WTC11 (cell line): ENCODE measurements at regions not wholly inside any gene's neighbourhood (a gene's known extent, or its start where the extent isn't known, plus 50 kb on each side); places are given as distances from the start of the nearest gene placed in this dataset.

ENCODE experiments used
- ATAC-seq: fragments of 200-7000 bp; cut with Tn5 transposase; 2 replicates; pipeline ENCODE4 v1.10.0; 2021; ENCODE audit warnings: mild to moderate bottlenecking, moderate library complexity
- CTCF ChIA-PET: fragments of 300-600 bp; sonication (Branson Sonifier 250); formaldehyde crosslinking; loops from one replicate; lab custom pipeline; 2021; ENCODE audit warnings: antibody characterized with exemption; lab: Charles Lee
- POLR2A ChIA-PET: fragments of 350-600 bp; sonication (Branson Sonifier 250); formaldehyde crosslinking; loops from one replicate; lab custom pipeline; 2021; ENCODE audit warnings: antibody characterized with exemption; lab: Charles Lee
- DNase-seq: peaks from one replicate; pipeline ENCODE4 v3.0.0; 2021; ENCODE audit warnings: low spot score
- H3K27ac Mint-ChIP-seq: 2 replicates; pipeline ENCODE4 v1.8.0; 2021; ENCODE audit warnings: mixed read lengths
- H3K27me3 Mint-ChIP-seq: 2 replicates; pipeline ENCODE4 v1.8.0; 2021; ENCODE audit warnings: low read depth, mild to moderate bottlenecking, moderate library complexity, mixed read lengths
- H3K36me3 Mint-ChIP-seq: 2 replicates; pipeline ENCODE4 v1.8.0; 2021; ENCODE audit warnings: mixed read lengths
- H3K4me1 Mint-ChIP-seq: 2 replicates; pipeline ENCODE4 v1.8.0; 2022; ENCODE audit warnings: mixed read lengths
- H3K4me3 Mint-ChIP-seq: 2 replicates; pipeline ENCODE4 v1.8.0; 2021; ENCODE audit warnings: mild to moderate bottlenecking, moderate library complexity, mixed read lengths
- H3K9me3 Mint-ChIP-seq: 2 replicates; pipeline ENCODE4 v1.8.0; 2021; ENCODE audit warnings: mixed read lengths
- FOXP1 ChIP-seq: sonication (generic); formaldehyde crosslinking; IDR thresholded peaks from 2 replicates; pipeline ENCODE4 v1.8.0; 2022; ENCODE audit warnings: missing genetic modification reagents, mild to moderate bottlenecking, moderate library complexity, borderline replicate concordance
- GRHL2 ChIP-seq: fragments of 250-450 bp; sonication (Bioruptor Pico); IDR thresholded peaks from 2 replicates; pipeline ENCODE4 v1.8.0; 2022; ENCODE audit warnings: mild to moderate bottlenecking, moderate library complexity; ENCODE audit not compliant: insufficient replicate concordance, severe bottlenecking
- HMGA2 ChIP-seq: fragments of 250-450 bp; sonication (Bioruptor Pico); IDR thresholded peaks from 2 replicates; pipeline ENCODE4 v1.4.0; 2021; ENCODE audit warnings: mild to moderate bottlenecking, moderate library complexity
- NFE2L1 ChIP-seq: sonication (generic); formaldehyde crosslinking; IDR thresholded peaks from 2 replicates; pipeline ENCODE4 v1.8.1; 2023; ENCODE audit warnings: missing genetic modification reagents
- NR2C2 ChIP-seq: sonication (generic); formaldehyde crosslinking; IDR thresholded peaks from 2 replicates; pipeline ENCODE4 v1.8.0; 2022; ENCODE audit warnings: mild to moderate bottlenecking, missing genetic modification reagents
- OVOL2 ChIP-seq: fragments of 250-450 bp; sonication (Bioruptor Pico); IDR thresholded peaks from 2 replicates; pipeline ENCODE4 v1.9.0; 2021; ENCODE audit warnings: mild to moderate bottlenecking, borderline replicate concordance
- PRRX2 ChIP-seq: fragments of 250-450 bp; sonication (Bioruptor Pico); IDR thresholded peaks from 2 replicates; pipeline ENCODE4 v1.8.0; 2021; ENCODE audit warnings: mild to moderate bottlenecking
- SMAD3 ChIP-seq: sonication (generic); formaldehyde crosslinking; IDR thresholded peaks from 2 replicates; pipeline ENCODE4 v1.8.0; 2022; ENCODE audit warnings: missing genetic modification reagents, mild to moderate bottlenecking, borderline replicate concordance
- SMAD4 ChIP-seq: sonication (generic); formaldehyde crosslinking; IDR thresholded peaks from 2 replicates; pipeline ENCODE4 v1.8.0; 2022; ENCODE audit warnings: mild to moderate bottlenecking, missing genetic modification reagents
- SP1 ChIP-seq: sonication (generic); formaldehyde crosslinking; conservative IDR thresholded peaks from 2 replicates; pipeline ENCODE4 v1.8.1; 2022; ENCODE audit warnings: missing genetic modification reagents
- ZNF121 ChIP-seq: sonication (generic); formaldehyde crosslinking; IDR thresholded peaks from 2 replicates; pipeline ENCODE4 v1.8.0; 2023; ENCODE audit warnings: missing genetic modification reagents
- ZNF232 ChIP-seq: sonication (generic); formaldehyde crosslinking; IDR thresholded peaks from 2 replicates; pipeline ENCODE4 v1.8.0; 2022; ENCODE audit warnings: mild to moderate bottlenecking, missing genetic modification reagents
- TF ChIP-seq, protein P1 (sequence below): sonication (generic); formaldehyde crosslinking; IDR thresholded peaks from 2 replicates; pipeline ENCODE4 v1.8.0; 2022; ENCODE audit warnings: mild to moderate bottlenecking, missing genetic modification reagents
- TF ChIP-seq, protein P2 (sequence below): sonication (generic); formaldehyde crosslinking; IDR thresholded peaks from 2 replicates; pipeline ENCODE4 v1.8.1; 2022; ENCODE audit warnings: mild to moderate bottlenecking, missing genetic modification reagents, moderate library complexity, borderline replicate concordance
- TF ChIP-seq, protein P3 (sequence below): sonication (generic); formaldehyde crosslinking; conservative IDR thresholded peaks from 2 replicates; pipeline ENCODE4 v1.8.1; 2023; ENCODE audit warnings: mild to moderate bottlenecking, low read depth, missing genetic modification reagents, moderate library complexity
- TF ChIP-seq, protein P4 (sequence below): sonication (generic); formaldehyde crosslinking; IDR thresholded peaks from 2 replicates; pipeline ENCODE4 v1.8.1; 2022; ENCODE audit warnings: low read depth, missing genetic modification reagents, borderline replicate concordance
- TF ChIP-seq, protein P5 (sequence below): sonication (generic); formaldehyde crosslinking; IDR thresholded peaks from 2 replicates; pipeline ENCODE4 v1.8.0; 2023; ENCODE audit warnings: missing genetic modification reagents, mild to moderate bottlenecking, borderline replicate concordance
- TF ChIP-seq, protein P6 (sequence below): sonication (generic); formaldehyde crosslinking; IDR thresholded peaks from 2 replicates; pipeline ENCODE4 v1.8.1; 2022; ENCODE audit warnings: mild to moderate bottlenecking, moderate library complexity, missing genetic modification reagents

DNA sequence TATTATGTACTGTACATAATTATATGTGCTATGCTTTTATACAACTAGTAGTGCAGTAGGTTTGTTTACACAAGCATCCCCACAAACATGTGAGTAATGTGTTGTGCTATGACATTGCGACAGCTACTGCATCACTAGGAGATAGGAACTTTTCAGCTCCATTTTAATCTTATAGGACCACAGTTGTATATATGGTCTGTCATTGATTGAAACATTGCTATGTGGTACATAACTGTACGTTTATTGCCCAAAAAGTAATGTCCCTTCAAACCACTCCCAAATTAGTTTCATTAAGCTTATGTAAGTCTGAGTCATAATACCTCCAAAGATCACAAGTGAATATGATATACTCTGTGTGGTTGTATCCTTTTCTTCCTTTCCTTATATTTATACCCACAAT lies 183.2 kb upstream of the POT1 start:
- Mint-ChIP-seq H3K4me3 (no peak overlapping the region), H3K27me3 (peaks cover 11% of the 10 kb centered on the region), H3K36me3 (peaks cover 14% of the 10 kb centered on the region), H3K4me1 (no peaks in the 10 kb centered on the region), H3K27ac (no peak overlapping the region), H3K9me3 (peaks cover 24% of the 10 kb centered on the region)
- ChIA-PET POLR2A (no interaction called here), CTCF (no interaction called here)
- ATAC-seq = no peak
- TF ChIP-seq SMAD4 (CRISPR knock-in tag) (no peak), HMGA2 (no peak)
- no peak for DNase-seq

DNA sequence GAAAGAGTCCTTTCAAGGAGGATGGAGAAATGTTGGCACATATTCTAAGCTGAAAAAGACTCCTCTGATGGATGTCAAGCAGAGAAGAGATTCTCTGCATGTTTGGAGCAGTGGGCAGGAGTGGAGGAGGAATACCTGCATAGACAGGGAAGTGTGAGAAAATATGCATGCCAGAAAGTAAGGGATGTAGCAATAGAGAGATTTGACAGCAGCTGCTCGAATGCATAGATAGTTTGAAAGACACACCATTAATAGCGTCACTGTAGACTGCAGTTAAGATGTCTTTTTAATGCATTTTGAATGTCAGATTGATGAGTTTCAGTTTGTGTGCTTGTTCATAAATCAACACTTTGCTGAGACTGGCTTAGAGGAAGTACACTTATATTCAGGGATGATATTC lies 169.9 kb upstream of the POT1 start:
- no peak for TF ChIP-seq GRHL2 (CRISPR knock-in tag)
- no peak for TF ChIP-seq SMAD3 (CRISPR knock-in tag)
- no peak for TF ChIP-seq PRRX2 (CRISPR knock-in tag)
- TF ChIP-seq, protein P1, sequence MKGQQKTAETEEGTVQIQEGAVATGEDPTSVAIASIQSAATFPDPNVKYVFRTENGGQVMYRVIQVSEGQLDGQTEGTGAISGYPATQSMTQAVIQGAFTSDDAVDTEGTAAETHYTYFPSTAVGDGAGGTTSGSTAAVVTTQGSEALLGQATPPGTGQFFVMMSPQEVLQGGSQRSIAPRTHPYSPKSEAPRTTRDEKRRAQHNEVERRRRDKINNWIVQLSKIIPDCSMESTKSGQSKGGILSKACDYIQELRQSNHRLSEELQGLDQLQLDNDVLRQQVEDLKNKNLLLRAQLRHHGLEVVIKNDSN (CRISPR knock-in tag) = no peak
- TF ChIP-seq NFE2L1 (CRISPR knock-in tag) = no peak
- TF ChIP-seq ZNF121 (CRISPR knock-in tag) = no peak
- Mint-ChIP-seq H3K27me3 (peaks cover 41% of the 10 kb centered on the region), H3K4me3 (no peak overlapping the region), H3K27ac (no peak overlapping the region), H3K9me3 (peaks cover 8% of the 10 kb centered on the region; the same call in 1 of the 2 replicates), H3K4me1 (peaks cover 8% of the 10 kb centered on the region), H3K36me3 (no peaks in the 10 kb centered on the region)
- ChIA-PET CTCF (no interaction called here), POLR2A (interaction anchor here (1.0 to 1.4 kb wide), 2 partner anchors 9 to 12 kb away, joined by 3 to 4 read pairs; no protein-coding TSS in a partner anchor)
- DNase-seq (no peak), ATAC-seq (no peak)

DNA sequence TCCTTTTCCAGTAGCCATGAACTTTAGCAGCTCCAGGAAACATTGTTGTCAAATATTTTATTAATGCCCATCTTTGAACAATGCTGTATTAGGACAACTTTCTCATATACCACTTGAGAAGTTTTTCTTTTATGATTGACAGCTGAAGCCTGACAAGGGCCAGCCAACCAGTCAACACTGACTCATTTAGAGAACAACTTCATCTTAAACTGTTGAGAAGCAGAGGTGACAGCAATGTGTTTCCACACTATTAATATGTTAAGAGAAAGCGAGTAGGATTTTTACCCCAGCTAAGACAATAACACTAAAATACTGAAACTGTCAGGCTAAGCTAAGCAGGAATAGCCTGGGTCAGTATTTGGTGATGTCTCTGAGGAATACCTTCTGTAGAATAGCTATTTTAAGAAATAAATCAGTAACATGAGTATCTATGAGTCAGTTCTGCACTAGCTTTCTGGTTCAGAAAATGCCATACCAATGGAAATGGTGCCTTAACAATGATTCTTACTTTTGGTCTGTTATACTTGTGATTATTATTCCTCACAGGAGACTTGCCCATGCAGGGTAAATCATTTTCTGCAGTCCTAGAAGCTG lies 168.8 kb upstream of the POT1 start:
- CTCF ChIA-PET = no interaction called here
- POLR2A ChIA-PET = no interaction called here
- ATAC-seq (no peak), DNase-seq (no peak)
- H3K4me1 Mint-ChIP-seq = peaks cover 12% of the 10 kb centered on the region
- no peak overlapping the region for H3K4me3 Mint-ChIP-seq
- no peaks in the 10 kb centered on the region for H3K36me3 Mint-ChIP-seq
- H3K27me3 Mint-ChIP-seq = peaks cover 48% of the 10 kb centered on the region
- TF ChIP-seq NR2C2 (CRISPR knock-in tag) = no peak
- TF ChIP-seq, protein P2, sequence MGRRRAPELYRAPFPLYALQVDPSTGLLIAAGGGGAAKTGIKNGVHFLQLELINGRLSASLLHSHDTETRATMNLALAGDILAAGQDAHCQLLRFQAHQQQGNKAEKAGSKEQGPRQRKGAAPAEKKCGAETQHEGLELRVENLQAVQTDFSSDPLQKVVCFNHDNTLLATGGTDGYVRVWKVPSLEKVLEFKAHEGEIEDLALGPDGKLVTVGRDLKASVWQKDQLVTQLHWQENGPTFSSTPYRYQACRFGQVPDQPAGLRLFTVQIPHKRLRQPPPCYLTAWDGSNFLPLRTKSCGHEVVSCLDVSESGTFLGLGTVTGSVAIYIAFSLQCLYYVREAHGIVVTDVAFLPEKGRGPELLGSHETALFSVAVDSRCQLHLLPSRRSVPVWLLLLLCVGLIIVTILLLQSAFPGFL (CRISPR knock-in tag) = no peak
- TF ChIP-seq ZNF232 (CRISPR knock-in tag) = no peak
- no peak for TF ChIP-seq SP1 (CRISPR knock-in tag)
- TF ChIP-seq, protein P3, sequence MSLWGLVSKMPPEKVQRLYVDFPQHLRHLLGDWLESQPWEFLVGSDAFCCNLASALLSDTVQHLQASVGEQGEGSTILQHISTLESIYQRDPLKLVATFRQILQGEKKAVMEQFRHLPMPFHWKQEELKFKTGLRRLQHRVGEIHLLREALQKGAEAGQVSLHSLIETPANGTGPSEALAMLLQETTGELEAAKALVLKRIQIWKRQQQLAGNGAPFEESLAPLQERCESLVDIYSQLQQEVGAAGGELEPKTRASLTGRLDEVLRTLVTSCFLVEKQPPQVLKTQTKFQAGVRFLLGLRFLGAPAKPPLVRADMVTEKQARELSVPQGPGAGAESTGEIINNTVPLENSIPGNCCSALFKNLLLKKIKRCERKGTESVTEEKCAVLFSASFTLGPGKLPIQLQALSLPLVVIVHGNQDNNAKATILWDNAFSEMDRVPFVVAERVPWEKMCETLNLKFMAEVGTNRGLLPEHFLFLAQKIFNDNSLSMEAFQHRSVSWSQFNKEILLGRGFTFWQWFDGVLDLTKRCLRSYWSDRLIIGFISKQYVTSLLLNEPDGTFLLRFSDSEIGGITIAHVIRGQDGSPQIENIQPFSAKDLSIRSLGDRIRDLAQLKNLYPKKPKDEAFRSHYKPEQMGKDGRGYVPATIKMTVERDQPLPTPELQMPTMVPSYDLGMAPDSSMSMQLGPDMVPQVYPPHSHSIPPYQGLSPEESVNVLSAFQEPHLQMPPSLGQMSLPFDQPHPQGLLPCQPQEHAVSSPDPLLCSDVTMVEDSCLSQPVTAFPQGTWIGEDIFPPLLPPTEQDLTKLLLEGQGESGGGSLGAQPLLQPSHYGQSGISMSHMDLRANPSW (CRISPR knock-in tag) = no peak
- TF ChIP-seq FOXP1 (CRISPR knock-in tag) = no peak
- H3K9me3 Mint-ChIP-seq = peaks cover 3% of the 10 kb centered on the region; the same call in 1 of the 2 replicates
- H3K27ac Mint-ChIP-seq = no peak overlapping the region

DNA sequence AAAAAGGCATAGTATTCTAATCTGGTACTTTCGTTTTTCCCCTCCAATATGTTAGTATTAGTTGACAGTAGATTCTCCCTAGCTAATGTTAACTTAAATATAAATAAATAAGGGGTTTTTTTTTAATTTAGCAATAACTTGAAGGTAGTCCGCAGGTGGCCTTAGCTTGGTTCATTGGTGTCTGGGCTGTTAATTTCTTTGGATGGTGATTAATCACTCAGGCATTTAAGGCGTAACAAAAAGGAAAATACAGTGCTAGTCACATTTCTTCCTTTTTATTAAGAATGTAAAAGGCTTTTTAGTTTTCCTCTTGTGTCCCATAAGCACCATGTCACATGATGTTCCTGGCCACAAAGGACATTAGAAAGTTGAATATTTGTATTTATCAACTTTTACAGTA lies 161.0 kb upstream of the POT1 start:
- H3K9me3 Mint-ChIP-seq = no peaks in the 10 kb centered on the region
- no peak overlapping the region for H3K27ac Mint-ChIP-seq
- H3K4me1 Mint-ChIP-seq = peaks cover 13% of the 10 kb centered on the region
- H3K27me3 Mint-ChIP-seq = peaks cover 38% of the 10 kb centered on the region
- H3K4me3 Mint-ChIP-seq = no peak overlapping the region
- H3K36me3 Mint-ChIP-seq = no peaks in the 10 kb centered on the region
- ChIA-PET CTCF (no interaction called here), POLR2A (no interaction called here)
- ATAC-seq (no peak), DNase-seq (no peak)
- TF ChIP-seq OVOL2 (CRISPR knock-in tag) = no peak
- TF ChIP-seq, protein P4, sequence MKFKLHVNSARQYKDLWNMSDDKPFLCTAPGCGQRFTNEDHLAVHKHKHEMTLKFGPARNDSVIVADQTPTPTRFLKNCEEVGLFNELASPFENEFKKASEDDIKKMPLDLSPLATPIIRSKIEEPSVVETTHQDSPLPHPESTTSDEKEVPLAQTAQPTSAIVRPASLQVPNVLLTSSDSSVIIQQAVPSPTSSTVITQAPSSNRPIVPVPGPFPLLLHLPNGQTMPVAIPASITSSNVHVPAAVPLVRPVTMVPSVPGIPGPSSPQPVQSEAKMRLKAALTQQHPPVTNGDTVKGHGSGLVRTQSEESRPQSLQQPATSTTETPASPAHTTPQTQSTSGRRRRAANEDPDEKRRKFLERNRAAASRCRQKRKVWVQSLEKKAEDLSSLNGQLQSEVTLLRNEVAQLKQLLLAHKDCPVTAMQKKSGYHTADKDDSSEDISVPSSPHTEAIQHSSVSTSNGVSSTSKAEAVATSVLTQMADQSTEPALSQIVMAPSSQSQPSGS (CRISPR knock-in tag) = no peak
- TF ChIP-seq, protein P5, sequence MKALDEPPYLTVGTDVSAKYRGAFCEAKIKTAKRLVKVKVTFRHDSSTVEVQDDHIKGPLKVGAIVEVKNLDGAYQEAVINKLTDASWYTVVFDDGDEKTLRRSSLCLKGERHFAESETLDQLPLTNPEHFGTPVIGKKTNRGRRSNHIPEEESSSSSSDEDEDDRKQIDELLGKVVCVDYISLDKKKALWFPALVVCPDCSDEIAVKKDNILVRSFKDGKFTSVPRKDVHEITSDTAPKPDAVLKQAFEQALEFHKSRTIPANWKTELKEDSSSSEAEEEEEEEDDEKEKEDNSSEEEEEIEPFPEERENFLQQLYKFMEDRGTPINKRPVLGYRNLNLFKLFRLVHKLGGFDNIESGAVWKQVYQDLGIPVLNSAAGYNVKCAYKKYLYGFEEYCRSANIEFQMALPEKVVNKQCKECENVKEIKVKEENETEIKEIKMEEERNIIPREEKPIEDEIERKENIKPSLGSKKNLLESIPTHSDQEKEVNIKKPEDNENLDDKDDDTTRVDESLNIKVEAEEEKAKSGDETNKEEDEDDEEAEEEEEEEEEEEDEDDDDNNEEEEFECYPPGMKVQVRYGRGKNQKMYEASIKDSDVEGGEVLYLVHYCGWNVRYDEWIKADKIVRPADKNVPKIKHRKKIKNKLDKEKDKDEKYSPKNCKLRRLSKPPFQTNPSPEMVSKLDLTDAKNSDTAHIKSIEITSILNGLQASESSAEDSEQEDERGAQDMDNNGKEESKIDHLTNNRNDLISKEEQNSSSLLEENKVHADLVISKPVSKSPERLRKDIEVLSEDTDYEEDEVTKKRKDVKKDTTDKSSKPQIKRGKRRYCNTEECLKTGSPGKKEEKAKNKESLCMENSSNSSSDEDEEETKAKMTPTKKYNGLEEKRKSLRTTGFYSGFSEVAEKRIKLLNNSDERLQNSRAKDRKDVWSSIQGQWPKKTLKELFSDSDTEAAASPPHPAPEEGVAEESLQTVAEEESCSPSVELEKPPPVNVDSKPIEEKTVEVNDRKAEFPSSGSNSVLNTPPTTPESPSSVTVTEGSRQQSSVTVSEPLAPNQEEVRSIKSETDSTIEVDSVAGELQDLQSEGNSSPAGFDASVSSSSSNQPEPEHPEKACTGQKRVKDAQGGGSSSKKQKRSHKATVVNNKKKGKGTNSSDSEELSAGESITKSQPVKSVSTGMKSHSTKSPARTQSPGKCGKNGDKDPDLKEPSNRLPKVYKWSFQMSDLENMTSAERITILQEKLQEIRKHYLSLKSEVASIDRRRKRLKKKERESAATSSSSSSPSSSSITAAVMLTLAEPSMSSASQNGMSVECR = no peak
- TF ChIP-seq, protein P6, sequence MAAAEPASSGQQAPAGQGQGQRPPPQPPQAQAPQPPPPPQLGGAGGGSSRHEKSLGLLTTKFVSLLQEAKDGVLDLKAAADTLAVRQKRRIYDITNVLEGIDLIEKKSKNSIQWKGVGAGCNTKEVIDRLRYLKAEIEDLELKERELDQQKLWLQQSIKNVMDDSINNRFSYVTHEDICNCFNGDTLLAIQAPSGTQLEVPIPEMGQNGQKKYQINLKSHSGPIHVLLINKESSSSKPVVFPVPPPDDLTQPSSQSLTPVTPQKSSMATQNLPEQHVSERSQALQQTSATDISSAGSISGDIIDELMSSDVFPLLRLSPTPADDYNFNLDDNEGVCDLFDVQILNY (CRISPR knock-in tag) = no peak
